Ovary (tissue), 7 donors: ENCODE measurements at regions not wholly inside any gene's neighbourhood (a gene's known extent, or its start where the extent isn't known, plus 50 kb on each side); places are given as distances from the start of the nearest gene placed in this dataset.

Source experiments
- DNase-seq, 5 donors: peaks; one replicate each; pipeline ENCODE4 v3.0.0-alpha.2; 2019 to 2020
- H3K27ac ChIP-seq, 2 donors: fragments of 200-600 bp; one replicate each; pipeline versions ENCODE4 v1.5.1 to v1.8.0; 2019 to 2022
- H3K27me3 ChIP-seq: fragments of 200-600 bp; one replicate; pipeline ENCODE4 v1.8.0; 2022
- H3K36me3 ChIP-seq: fragments of 200-600 bp; sonication (generic); one replicate; pipeline ENCODE4 v1.5.1; 2019
- H3K4me1 ChIP-seq: one replicate; pipeline ENCODE4 v1.8.1; 2013; ENCODE audit warnings: mild to moderate bottlenecking, moderate library complexity; ENCODE audit not compliant: insufficient read depth
- H3K4me3 ChIP-seq: fragments of 200-600 bp; sonication (generic); one replicate; pipeline ENCODE4 v1.5.1; 2017
- H3K9me3 ChIP-seq, 2 donors: fragments of 200-600 bp in 1 of 2; sonication (generic) in 1 of 2; one replicate each; pipeline versions ENCODE4 v1.5.1 to v1.8.1; 2013 to 2019; ENCODE audit warnings: mild to moderate bottlenecking in 1 of 2, moderate library complexity in 1 of 2
- EP300 ChIP-seq: sonication (generic); formaldehyde crosslinking; IDR thresholded peaks from one replicate; pipeline ENCODE4 v1.6.1; 2017; ENCODE audit warnings: antibody characterized with exemption
- POLR2A ChIP-seq: fragments of 450-650 bp; IDR thresholded peaks from one replicate; pipeline ENCODE4 v1.6.1; 2017; ENCODE audit warnings: antibody characterized with exemption, mild to moderate bottlenecking, moderate library complexity
- WGBS, 3 donors: extraction: QIAGEN DNeasy Blood & Tissue Kit in 1 of 3; methylation state at CpG; one replicate each; pipeline versions ENCODE4 v1.1.5 to v1.1.7; 2013 to 2017; 5-methylcytosine and 5-hydroxymethylcytosine counted together
- intact Hi-C, 4 donors: fragments of 100-400 bp; cut with DNase I; formaldehyde crosslinking; loops; one replicate each; pipeline versions ENCODE4 v1.11.0 to v1.15.1; 2022 to 2023
- TF ChIP-seq, protein P1 (sequence below), 3 donors: fragments of 450-650 bp in 2 of 3; fragments of 200-600 bp in 1 of 3; IDR thresholded peaks; one replicate each; pipeline versions ENCODE4 v1.5.1 to v1.8.0; 2016 to 2022; ENCODE audit warnings: antibody characterized with exemption in 3 of 3, mild to moderate bottlenecking in 1 of 3
- donor health status: DM: no; HTN: no; CAD: no; lungs with moderate emphysema.
- donor health status: DM: no; HTN: no; CAD: no.
- donor health status: Bipolar disorder and iron deficiency.
- donor health status: DM: no; HTN: no; CAD: no.
- donor health status: DM: yes; HTN: yes; CAD: no.

DNA sequence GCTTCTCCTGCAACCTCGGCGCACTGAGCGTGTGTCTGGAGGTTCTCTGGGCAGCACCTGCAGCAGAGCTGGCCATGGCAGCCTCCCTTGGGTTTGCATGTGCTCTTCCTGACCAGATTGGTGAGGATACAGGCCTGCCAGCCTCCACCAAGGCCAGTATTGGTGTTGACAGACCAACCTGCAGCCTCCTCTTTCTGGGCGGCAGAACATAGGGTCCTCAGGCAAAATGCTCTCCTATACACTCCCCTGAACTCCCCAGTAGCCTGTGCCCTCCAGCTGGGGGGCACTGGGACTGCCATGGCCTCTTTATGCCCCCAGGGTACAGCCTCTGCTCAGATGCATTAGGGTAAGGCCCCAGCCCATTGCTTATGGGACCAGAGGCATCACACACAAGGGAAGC, 131.9 kb upstream of the SPRED2 start:
- H3K27me3 ChIP-seq = no peaks in the 10 kb centered on the region

DNA sequence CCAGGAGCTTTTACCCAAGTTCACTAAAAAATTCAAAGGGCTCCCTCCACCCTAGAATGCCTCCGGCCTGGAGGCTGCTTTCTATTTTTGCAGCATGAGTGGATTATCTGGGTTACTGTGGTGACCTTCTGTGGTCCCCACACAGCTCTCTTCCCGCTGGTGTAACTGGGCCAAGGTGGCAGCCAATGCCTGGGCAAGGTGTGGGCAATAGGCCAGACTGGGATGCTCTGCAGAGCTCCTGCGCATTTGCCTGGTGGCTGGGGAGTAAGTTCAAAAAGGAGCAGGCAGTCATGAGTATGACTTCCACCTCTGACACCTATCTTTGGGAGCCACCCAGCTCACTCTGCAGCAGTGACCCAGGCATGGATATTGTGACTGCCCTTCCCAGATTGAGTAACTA, 130.5 kb upstream of the SPRED2 start:
- no peaks in the 10 kb centered on the region for H3K4me1 ChIP-seq
- H3K4me3 ChIP-seq = no peak overlapping the region
- 70 to 96% (median 73%) methylated on average over 3 of the region's 3 CpGs for WGBS, 3 donors
- intact Hi-C loops = no loop called here
- H3K9me3 ChIP-seq = no peaks in the 10 kb centered on the region
- no peak overlapping the region for H3K27ac ChIP-seq
- no peaks in the 10 kb centered on the region for H3K27me3 ChIP-seq
- DNase-seq = no peak
- TF ChIP-seq POLR2A (no peak), EP300 (no peak)
- TF ChIP-seq, protein P1, sequence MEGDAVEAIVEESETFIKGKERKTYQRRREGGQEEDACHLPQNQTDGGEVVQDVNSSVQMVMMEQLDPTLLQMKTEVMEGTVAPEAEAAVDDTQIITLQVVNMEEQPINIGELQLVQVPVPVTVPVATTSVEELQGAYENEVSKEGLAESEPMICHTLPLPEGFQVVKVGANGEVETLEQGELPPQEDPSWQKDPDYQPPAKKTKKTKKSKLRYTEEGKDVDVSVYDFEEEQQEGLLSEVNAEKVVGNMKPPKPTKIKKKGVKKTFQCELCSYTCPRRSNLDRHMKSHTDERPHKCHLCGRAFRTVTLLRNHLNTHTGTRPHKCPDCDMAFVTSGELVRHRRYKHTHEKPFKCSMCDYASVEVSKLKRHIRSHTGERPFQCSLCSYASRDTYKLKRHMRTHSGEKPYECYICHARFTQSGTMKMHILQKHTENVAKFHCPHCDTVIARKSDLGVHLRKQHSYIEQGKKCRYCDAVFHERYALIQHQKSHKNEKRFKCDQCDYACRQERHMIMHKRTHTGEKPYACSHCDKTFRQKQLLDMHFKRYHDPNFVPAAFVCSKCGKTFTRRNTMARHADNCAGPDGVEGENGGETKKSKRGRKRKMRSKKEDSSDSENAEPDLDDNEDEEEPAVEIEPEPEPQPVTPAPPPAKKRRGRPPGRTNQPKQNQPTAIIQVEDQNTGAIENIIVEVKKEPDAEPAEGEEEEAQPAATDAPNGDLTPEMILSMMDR (IDR thresholded peaks at IDR 0.05) = no peak
- no peaks in the 10 kb centered on the region for H3K36me3 ChIP-seq

More for the DNA sequence above, 131.9 kb upstream of the SPRED2 start:
- TF ChIP-seq, protein P1 (IDR thresholded peaks at IDR 0.05) = no peak
- TF ChIP-seq POLR2A (no peak), EP300 (no peak)
- 96 to 98% (median 97%) methylated on average over 4 of the region's 4 CpGs for WGBS, 3 donors
- Histone ChIP-seq H3K27ac (no peak overlapping the region), H3K4me1 (no peaks in the 10 kb centered on the region), H3K9me3 (no peaks in the 10 kb centered on the region), H3K36me3 (no peaks in the 10 kb centered on the region), H3K4me3 (no peak overlapping the region)
- DNase-seq = no peak
- intact Hi-C loops = no loop called here

DNA sequence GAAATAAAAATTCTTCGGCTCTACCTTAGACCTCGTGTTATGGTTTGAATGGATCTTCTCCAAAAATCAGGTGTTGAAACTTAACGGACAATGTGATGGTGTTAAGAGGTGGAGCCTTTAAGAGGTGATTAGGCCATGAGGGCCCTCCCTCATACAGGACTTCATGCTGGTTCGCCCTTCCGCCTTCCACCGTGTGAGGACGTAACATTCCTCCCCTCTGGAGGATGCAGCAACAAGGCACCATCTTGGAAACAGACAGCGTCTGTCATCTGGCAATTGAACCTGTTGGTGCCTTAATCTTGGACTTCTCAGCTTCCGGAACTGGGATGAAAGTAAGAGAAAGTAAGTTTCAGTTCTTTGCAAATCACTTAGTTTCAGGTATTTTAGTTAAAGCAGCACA, 126.3 kb upstream of the SPRED2 start:
- Histone ChIP-seq H3K27ac (no peak overlapping the region), H3K4me3 (no peak overlapping the region), H3K27me3 (no peaks in the 10 kb centered on the region), H3K9me3 (no peaks in the 10 kb centered on the region), H3K4me1 (no peaks in the 10 kb centered on the region), H3K36me3 (no peaks in the 10 kb centered on the region)
- TF ChIP-seq, protein P1 (IDR thresholded peaks at IDR 0.05) = no peak
- intact Hi-C loops = loop anchor here in 1 of 4 donors (10.0 kb wide), 1 partner anchor 294 kb away; no protein-coding TSS in a partner anchor
- 68 to 76% (median 68%) methylated on average over 9 of the region's 9 CpGs for WGBS, 3 donors
- no peak for DNase-seq

DNA sequence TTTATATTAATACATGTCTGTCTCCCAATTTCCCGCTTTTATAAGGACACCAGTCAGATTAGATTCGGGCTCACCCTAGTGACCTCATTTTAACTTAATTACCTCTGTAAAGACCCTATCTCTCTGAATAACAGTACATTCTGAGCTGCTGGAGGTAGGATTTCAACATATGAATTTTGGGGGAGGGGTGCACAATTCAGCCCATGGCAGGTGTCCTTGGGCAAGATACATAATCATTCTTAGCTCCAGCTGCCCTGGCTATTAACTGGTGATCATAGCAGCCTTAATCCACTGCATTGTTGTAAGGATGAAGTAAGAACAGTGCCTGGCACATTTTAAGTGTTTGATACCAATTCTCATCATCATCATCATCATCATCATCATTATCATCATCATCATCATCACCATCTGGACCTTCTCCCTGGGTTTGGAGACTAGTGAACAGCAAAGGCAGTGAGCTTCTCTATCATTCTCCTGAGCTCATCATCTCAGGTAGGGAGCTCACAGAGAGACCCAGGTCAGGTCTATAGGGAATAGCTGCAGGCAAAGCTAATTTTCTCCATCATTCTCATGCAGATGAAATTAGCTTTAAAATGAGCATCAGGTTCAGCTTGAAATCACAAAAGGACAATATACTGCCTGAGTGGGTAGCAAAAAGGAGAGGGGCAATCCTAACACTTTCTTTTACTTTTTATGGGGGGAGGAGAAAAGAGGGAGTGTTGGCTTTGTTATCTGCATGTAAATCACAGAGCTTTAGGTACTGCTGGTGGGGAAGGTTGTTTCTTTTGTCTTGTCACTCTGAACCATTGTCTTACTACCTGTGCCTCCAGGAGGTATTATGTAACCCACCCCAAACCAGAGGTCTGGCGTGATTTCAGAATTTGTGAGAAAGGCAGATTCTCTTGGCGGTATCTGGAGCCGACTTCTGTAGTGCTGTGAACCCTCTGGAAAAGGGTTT, 125.5 kb upstream of the SPRED2 start:
- H3K27me3 ChIP-seq = no peaks in the 10 kb centered on the region
- 87 to 90% (median 90%) methylated on average over 5 of the region's 5 CpGs for WGBS, 3 donors
- H3K4me3 ChIP-seq = no peak overlapping the region
- H3K27ac ChIP-seq = no peak overlapping the region
- intact Hi-C loops = loop anchor here in 1 of 4 donors (10.0 kb wide), 1 partner anchor 293 kb away; no protein-coding TSS in a partner anchor
- TF ChIP-seq EP300 (no peak), POLR2A (no peak)
- TF ChIP-seq, protein P1 (IDR thresholded peaks at IDR 0.05) = no peak
- H3K4me1 ChIP-seq = no peaks in the 10 kb centered on the region
- H3K36me3 ChIP-seq = no peaks in the 10 kb centered on the region
- no peaks in the 10 kb centered on the region for H3K9me3 ChIP-seq
- no peak for DNase-seq
